Hepatocyte (in vitro differentiated cells): ENCODE measurements at regions not wholly inside any gene's neighbourhood (a gene's known extent, or its start where the extent isn't known, plus 50 kb on each side); places are given as distances from the start of the nearest gene placed in this dataset.

Experiments used
- CTCF ChIP-seq: fragments of 200-600 bp; sonication (generic); IDR thresholded peaks from 2 replicates; pipeline ENCODE4 v1.5.1; 2016; ENCODE audit warnings: antibody characterized with exemption, mild to moderate bottlenecking; ENCODE audit not compliant: poor library complexity
- EZH2phosphoT487 ChIP-seq: fragments of 200-600 bp; sonication (generic); IDR thresholded peaks from one replicate; pipeline ENCODE4 v1.6.1; 2018; ENCODE audit warnings: antibody characterized with exemption, mild to moderate bottlenecking, low read depth, moderate library complexity; ENCODE audit not compliant: unreplicated experiment, severe bottlenecking

DNA sequence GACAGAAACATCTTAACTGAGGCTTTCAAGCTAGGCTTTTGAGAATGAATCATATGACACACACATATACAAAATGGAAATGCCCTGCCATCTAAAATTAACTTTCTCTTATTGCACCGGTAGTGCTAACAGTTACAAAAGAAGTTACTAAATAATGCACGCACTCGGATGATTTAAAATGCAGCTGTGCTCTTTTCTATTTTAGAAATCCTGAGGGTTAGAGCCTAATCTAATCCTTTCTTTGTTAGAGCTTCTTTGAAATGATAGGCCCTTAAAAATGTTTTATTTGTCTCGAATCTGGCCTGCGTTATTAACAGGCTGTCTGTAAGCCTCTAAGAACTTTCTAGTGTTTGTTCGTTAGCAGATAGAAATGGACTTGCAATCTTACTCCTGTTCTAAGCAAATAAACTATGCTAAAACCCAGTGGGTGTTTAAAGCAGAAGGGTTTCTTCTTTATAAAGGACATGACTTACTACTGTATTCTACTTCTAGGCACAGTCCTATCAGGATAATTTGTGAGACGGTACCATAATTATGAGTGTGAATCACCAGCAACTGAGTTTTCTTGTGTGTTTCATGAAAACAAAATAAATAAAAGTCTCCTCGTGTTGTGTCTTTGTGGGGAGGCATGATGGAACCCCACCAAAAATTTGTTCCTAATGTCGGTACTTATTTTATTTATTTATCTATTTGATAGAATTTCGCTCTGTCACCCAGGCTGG is 69.2 kb upstream of the MYO10 start:
- no peak for TF ChIP-seq CTCF
- no peak for TF ChIP-seq EZH2phosphoT487
